Fibroblast of lung (primary cell): ENCODE measurements at regions not wholly inside any gene's neighbourhood (a gene's known extent, or its start where the extent isn't known, plus 50 kb on each side); places are given as distances from the start of the nearest gene placed in this dataset.
"Not testable (repeated sequence)": the region's sequence is repeated elsewhere in the genome, so short reads cannot be mapped to it uniquely, and the experiment has no call there.

Source experiments
- CTCF ChIP-seq, 2 donors: IDR thresholded peaks in 1 of 2; conservative IDR thresholded peaks in 1 of 2; 1 replicate in 1 of 2; 2 replicates in 1 of 2; pipeline ENCODE4 v1.5.1; 2011 to 2012; ENCODE audit warnings: low read length in 2 of 2, control low read depth in 1 of 2, inconsistent platforms in 1 of 2, low read depth in 1 of 2, mild to moderate bottlenecking in 1 of 2
- EZH2 ChIP-seq: IDR thresholded peaks from 2 replicates; pipeline ENCODE4 v1.5.1; 2012; ENCODE audit warnings: low read length, control low read depth, mild to moderate bottlenecking; ENCODE audit errors: missing control alignments

GRCh38 chr6:17216972-17217371 lies 64.2 kb upstream of the RBM24 start:
- TF ChIP-seq CTCF (conservative IDR thresholded peaks at IDR 0.05 in 1 of 2, IDR thresholded peaks at IDR 0.05 in 1 of 2; ENCODE audit: low read depth in 1 of 2, low read length in 2 of 2); EZH2: not testable (repeated sequence)
